A172 (cell line): ENCODE measurements at regions not wholly inside any gene's neighbourhood (a gene's known extent, or its start where the extent isn't known, plus 50 kb on each side); places are given as distances from the start of the nearest gene placed in this dataset.
A peak's percentile ranks its signal among the peaks of the same experiment; 100 is the strongest.

Experiments
- DNase-seq: peaks from one replicate; pipeline ENCODE4 v3.0.0-alpha.2; 2015; ENCODE audit warnings: low spot score

GRCh38 chr6:144335311-144335861 lies 50.3 kb downstream of the UTRN start:
- DNase-seq, result no peak

GRCh38 chr6:144335914-144336313 lies 50.8 kb downstream of the UTRN start:
- DNase-seq, result peak; percentile 50

DNA sequence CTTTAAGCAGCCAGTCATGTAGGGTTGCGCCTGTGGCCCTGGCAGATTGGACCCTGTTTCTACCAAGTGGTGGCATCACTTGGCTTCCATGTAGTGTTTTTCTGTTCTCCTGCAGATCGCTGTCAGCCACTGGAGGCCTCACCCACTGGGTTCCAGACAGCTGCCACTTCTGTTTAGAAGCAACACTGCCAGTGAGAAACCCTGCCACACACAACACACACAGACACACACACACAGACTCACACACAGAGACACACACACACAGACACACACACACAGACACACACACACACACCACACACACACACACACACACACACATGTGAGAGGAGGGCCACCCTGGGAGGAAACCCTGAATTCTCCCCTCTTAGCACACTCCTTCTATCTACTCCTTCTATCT lies 51.8 kb downstream of the UTRN start:
- no peak for DNase-seq

- DNase-seq, result no peak
Observed at GRCh38 chr6:144338474-144338873, 53.3 kb downstream of the UTRN start.

GRCh38 chr6:144338951-144339700 lies 54.0 kb downstream of the UTRN start:
- DNase-seq, result no peak

DNA sequence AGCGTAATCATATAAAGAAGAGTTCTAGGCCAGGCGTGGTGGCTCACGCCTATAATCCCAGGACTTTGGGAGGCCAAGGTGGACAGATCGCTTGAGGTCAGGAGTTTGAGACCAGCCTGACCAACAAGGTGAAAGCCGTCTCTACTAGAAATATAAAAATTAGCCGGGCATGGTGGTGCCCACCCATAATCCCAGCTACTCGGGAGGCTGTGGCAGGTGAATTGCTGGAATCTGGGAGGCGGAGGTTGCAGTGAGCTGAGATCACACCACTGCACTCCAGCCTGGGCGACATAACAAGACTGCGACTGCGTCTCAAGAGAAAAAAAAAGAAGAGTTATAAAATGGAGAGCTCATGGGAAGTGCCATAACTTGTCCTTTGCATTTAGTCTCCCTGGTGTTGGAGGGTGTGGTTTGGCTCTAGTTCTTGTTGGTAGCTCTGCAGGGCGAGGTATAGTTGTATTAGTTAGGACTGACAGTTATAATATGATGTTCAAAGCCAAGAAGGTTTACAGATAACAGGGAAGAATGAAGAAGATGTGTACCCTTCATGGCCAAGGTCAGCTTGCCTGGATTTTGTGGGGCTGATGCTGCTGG lies 54.8 kb downstream of the UTRN start:
- DNase-seq, result no peak

- no peak for DNase-seq
Observed at GRCh38 chr6:144340541-144341371, 55.6 kb downstream of the UTRN start.

- no peak for DNase-seq
Observed at GRCh38 chr6:144341831-144342527, 56.8 kb downstream of the UTRN start.

- DNase-seq, result no peak
Observed at GRCh38 chr6:144343701-144344428, 58.7 kb downstream of the UTRN start.

GRCh38 chr6:144344646-144345045 lies 59.5 kb downstream of the UTRN start:
- no peak for DNase-seq

GRCh38 chr6:144345451-144345850 lies 60.3 kb downstream of the UTRN start:
- DNase-seq, result no peak

GRCh38 chr6:144346719-144347447 lies 61.7 kb downstream of the UTRN start:
- DNase-seq, result peak; percentile 82

GRCh38 chr6:144347448-144347759 lies 62.3 kb downstream of the UTRN start:
- DNase-seq, result peak; percentile 6

DNA sequence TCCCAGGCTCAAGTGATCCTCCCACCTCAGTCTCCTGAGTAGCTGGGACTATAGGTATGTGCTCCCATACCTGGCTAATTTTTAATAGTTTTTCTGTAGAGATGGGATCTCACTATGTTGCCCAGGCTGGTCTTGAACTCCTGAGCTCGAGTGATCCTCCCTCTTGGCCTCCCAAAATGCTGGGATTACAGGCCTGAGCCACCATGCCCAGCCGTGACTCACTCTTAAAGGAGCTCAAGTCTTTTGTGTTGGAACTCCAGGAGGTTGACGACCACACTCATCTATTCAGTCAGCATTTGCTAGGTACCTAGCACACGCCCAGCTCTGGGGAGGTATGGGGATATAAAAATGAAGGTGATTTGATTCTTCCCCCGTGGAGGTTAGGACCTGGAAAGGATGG lies 62.8 kb downstream of the UTRN start:
- DNase-seq, result no peak

GRCh38 chr6:144349690-144350527 lies 64.8 kb downstream of the UTRN start:
- DNase-seq, result peak; percentile 73

- DNase-seq, result no peak
Observed at GRCh38 chr6:144350528-144350880, 65.4 kb downstream of the UTRN start.

GRCh38 chr6:144351379-144352127 lies 66.4 kb downstream of the UTRN start:
- DNase-seq, result no peak

GRCh38 chr6:144352331-144352730 lies 67.2 kb downstream of the UTRN start:
- no peak for DNase-seq

GRCh38 chr6:144353871-144354314 lies 68.8 kb downstream of the UTRN start:
- DNase-seq, result no peak
